ENCODE measurements at regions not wholly inside any gene's neighbourhood (a gene's known extent, or its start where the extent isn't known, plus 50 kb on each side); places are given as distances from the start of the nearest gene placed in this dataset.
"Not testable (repeated sequence)": the region's sequence is repeated elsewhere in the genome, so short reads cannot be mapped to it uniquely, and the experiment has no call there.

DNA sequence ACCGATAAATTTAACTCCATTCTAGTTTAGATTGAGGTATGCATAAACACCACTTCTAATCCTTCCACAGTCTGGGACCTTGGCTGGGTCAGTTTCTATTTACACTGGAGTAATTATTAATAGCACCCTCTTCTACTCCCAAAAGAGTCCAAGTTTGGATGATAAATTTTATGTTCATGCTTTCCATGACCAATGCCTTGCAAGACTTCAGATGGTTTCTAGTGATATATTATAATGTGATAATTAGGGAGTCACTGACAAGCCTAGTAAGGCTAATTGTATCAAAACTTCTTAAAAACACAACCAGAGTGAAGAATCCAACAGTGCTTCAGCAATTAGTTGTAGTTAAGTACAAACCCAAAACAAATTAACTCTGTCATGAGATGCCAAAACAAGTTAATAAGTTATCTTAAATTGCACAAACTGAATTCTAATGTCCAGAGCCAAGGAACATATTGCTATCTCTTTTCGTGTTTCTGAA lies 489.6 kb downstream of the TTLL7 start:
- no peaks in the 10 kb centered on the region for H3K36me3 ChIP-seq (replicated peaks)
- H3K4me1 ChIP-seq, result peaks cover 17% of the 10 kb centered on the region
- H3K4me3 ChIP-seq, result no peak overlapping the region
- no peaks in the 10 kb centered on the region for H3K27me3 ChIP-seq (ENCODE audit: low read depth)
- H3K9me3 ChIP-seq, result no peaks in the 10 kb centered on the region
- no peak for DNase-seq (ENCODE audit: low spot score in 2 of 2)
- in situ Hi-C loops (cut with MboI; ENCODE audit: low sequenced_read_pairs), result no loop called here

GRCh38 chr1:83508485-83509151 lies 490.3 kb downstream of the TTLL7 start:
- H3K27me3 ChIP-seq (ENCODE audit: low read depth), result no peaks in the 10 kb centered on the region
- in situ Hi-C loops (cut with MboI; ENCODE audit: low sequenced_read_pairs), result no loop called here
- H3K36me3 ChIP-seq (replicated peaks), result no peaks in the 10 kb centered on the region
- no peak for DNase-seq (ENCODE audit: low spot score in 2 of 2)
- H3K4me1 ChIP-seq, result peaks cover 16% of the 10 kb centered on the region
- no peak overlapping the region for H3K4me3 ChIP-seq
- no peaks in the 10 kb centered on the region for H3K9me3 ChIP-seq

- Histone ChIP-seq H3K4me1 (no peaks in the 10 kb centered on the region), H3K4me3 (no peak overlapping the region), H3K9me3 (no peaks in the 10 kb centered on the region), H3K27me3 (ENCODE audit: low read depth) (no peaks in the 10 kb centered on the region), H3K36me3 (replicated peaks) (no peaks in the 10 kb centered on the region)
- in situ Hi-C loops (cut with MboI; ENCODE audit: low sequenced_read_pairs), result no loop called here
- DNase-seq (ENCODE audit: low spot score in 2 of 2), result no peak
These were observed 493.8 kb downstream of the TTLL7 start for GRCh38 chr1:83505148-83505547.

- in situ Hi-C loops (cut with MboI; ENCODE audit: low sequenced_read_pairs), result no loop called here
- no peak for DNase-seq (ENCODE audit: low spot score in 2 of 2)
- Histone ChIP-seq H3K27me3 (ENCODE audit: low read depth) (no peaks in the 10 kb centered on the region), H3K4me3 (no peak overlapping the region), H3K4me1 (no peaks in the 10 kb centered on the region), H3K36me3 (replicated peaks) (no peaks in the 10 kb centered on the region), H3K9me3 (no peaks in the 10 kb centered on the region)
These were observed 495.8 kb downstream of the TTLL7 start for GRCh38 chr1:83503153-83503552.

- Histone ChIP-seq H3K4me1 (no peaks in the 10 kb centered on the region), H3K4me3 (no peak overlapping the region), H3K36me3 (replicated peaks) (no peaks in the 10 kb centered on the region), H3K27me3 (ENCODE audit: low read depth) (no peaks in the 10 kb centered on the region), H3K9me3 (no peaks in the 10 kb centered on the region)
- in situ Hi-C loops (cut with MboI; ENCODE audit: low sequenced_read_pairs), result no loop called here
- no peak for DNase-seq (ENCODE audit: low spot score in 2 of 2)
These were observed 497.8 kb downstream of the TTLL7 start for GRCh38 chr1:83500987-83501591.

DNA sequence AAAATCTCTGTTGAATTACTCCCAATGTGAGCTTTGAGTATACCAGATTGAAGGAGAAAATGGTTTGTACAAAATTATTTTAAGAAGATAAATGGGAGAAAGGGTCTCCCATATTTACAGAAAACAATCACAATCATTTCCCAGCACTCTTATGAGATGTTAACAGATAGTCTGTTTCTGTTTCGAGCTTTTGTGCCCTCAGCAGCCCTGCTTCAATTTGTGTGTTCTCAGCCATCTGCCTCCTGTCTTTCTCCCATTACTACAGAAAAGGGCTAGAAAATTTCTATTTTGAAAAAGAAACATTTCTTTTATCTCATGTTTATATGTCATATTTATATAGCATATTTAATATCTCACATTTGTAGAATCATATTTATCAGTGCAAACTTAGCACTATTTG lies 498.4 kb downstream of the TTLL7 start:
- Histone ChIP-seq H3K4me3 (no peak overlapping the region), H3K9me3 (no peaks in the 10 kb centered on the region), H3K27me3 (ENCODE audit: low read depth) (no peaks in the 10 kb centered on the region), H3K4me1 (no peaks in the 10 kb centered on the region), H3K36me3 (replicated peaks) (no peaks in the 10 kb centered on the region)
- in situ Hi-C loops (cut with MboI; ENCODE audit: low sequenced_read_pairs), result no loop called here
- no peak for DNase-seq (ENCODE audit: low spot score in 2 of 2)

DNA sequence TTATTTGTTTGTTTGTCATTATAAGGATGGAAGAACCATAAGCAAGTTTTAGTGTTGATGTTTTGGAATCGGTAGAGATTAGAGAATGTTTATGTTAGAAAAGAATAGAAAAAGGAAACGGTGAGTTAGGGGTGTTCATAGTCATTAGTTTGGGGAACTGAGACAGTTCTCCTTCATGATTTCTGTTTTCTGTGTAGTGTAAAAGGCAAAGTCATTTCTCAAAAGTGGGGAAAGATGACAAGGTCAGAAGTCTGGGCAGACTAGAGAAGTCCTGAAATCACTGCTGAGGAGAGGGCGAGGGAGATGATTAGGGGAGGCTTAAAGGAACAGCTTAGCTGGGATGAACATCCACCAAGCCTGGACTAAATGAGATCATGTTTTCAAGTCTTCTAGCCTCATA lies 498.9 kb downstream of the TTLL7 start:
- H3K9me3 ChIP-seq, result no peaks in the 10 kb centered on the region
- H3K27me3 ChIP-seq (ENCODE audit: low read depth), result no peaks in the 10 kb centered on the region
- no peak overlapping the region for H3K4me3 ChIP-seq
- in situ Hi-C loops (cut with MboI; ENCODE audit: low sequenced_read_pairs), result no loop called here
- H3K36me3 ChIP-seq (replicated peaks), result no peaks in the 10 kb centered on the region
- no peak for DNase-seq (ENCODE audit: low spot score in 2 of 2)
- no peaks in the 10 kb centered on the region for H3K4me1 ChIP-seq

GRCh38 chr1:83497563-83497962 lies 501.4 kb downstream of the TTLL7 start:
- Histone ChIP-seq H3K27me3 (ENCODE audit: low read depth) (no peaks in the 10 kb centered on the region), H3K36me3 (replicated peaks) (no peaks in the 10 kb centered on the region), H3K4me3 (no peak overlapping the region), H3K4me1 (no peaks in the 10 kb centered on the region), H3K9me3 (no peaks in the 10 kb centered on the region)
- DNase-seq (ENCODE audit: low spot score in 2 of 2), result no peak
- in situ Hi-C loops (cut with MboI; ENCODE audit: low sequenced_read_pairs), result no loop called here

GRCh38 chr1:83495560-83495959 lies 503.4 kb downstream of the TTLL7 start:
- H3K36me3 ChIP-seq (replicated peaks), result no peaks in the 10 kb centered on the region
- H3K27me3 ChIP-seq (ENCODE audit: low read depth), result no peaks in the 10 kb centered on the region
- H3K9me3 ChIP-seq, result no peaks in the 10 kb centered on the region
- no peak overlapping the region for H3K4me3 ChIP-seq
- in situ Hi-C loops (cut with MboI; ENCODE audit: low sequenced_read_pairs), result no loop called here
- H3K4me1 ChIP-seq, result no peaks in the 10 kb centered on the region
- no peak for DNase-seq (ENCODE audit: low spot score in 2 of 2)

DNA sequence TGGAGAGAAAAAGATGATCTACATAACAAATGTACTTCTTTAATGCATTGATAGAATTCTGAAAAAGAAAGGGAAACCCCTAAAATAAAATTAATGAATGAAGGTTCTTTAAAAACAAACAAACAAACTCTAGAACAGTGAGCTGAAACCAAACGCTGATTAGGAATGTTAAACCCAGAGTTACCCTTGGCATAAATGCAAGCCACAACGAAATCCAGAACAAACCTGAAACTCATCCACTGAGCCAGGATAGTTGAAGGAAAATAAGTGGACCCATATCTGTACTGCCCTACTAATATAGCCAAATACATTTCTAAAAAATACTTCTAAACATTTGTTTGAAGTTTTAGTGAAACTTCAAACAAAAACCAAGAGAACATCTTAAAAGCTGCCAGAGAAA lies 505.3 kb downstream of the TTLL7 start:
- no peaks in the 10 kb centered on the region for H3K27me3 ChIP-seq (ENCODE audit: low read depth)

DNA sequence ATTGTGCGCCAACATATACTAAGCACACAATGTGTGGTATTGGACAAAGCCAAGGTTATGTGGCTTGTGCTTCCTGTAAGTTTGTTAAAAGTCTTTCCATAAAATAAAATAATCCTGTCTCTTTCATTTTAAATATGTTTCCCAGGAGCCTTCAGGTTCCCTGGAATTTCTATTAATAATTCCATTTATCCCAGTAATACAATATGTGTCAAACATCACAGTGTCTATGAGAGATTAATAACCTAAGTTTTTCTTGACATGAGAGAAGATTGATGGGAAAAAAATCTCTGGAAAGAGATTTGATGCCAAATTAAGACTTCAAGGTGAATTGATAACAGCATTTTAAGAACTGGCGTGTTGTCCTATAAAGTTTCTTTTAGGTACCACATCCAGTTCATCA lies 507.0 kb downstream of the TTLL7 start:
- DNase-seq (ENCODE audit: low spot score in 2 of 2), result no peak
- Histone ChIP-seq H3K4me1 (no peaks in the 10 kb centered on the region), H3K9me3 (no peaks in the 10 kb centered on the region), H3K4me3 (no peak overlapping the region), H3K36me3 (replicated peaks) (no peaks in the 10 kb centered on the region), H3K27me3 (ENCODE audit: low read depth) (no peaks in the 10 kb centered on the region)
- in situ Hi-C loops (cut with MboI; ENCODE audit: low sequenced_read_pairs), result no loop called here

More for the DNA sequence above, 505.3 kb downstream of the TTLL7 start:
- in situ Hi-C loops (cut with MboI; ENCODE audit: low sequenced_read_pairs), result no loop called here
- Histone ChIP-seq H3K36me3 (replicated peaks) (no peaks in the 10 kb centered on the region), H3K4me1 (no peaks in the 10 kb centered on the region), H3K9me3 (no peaks in the 10 kb centered on the region), H3K4me3 (no peak overlapping the region)
- DNase-seq (ENCODE audit: low spot score in 2 of 2), result no peak

GRCh38 chr1:83490988-83491387 lies 507.9 kb downstream of the TTLL7 start:
- H3K4me3 ChIP-seq, result no peak overlapping the region
- H3K9me3 ChIP-seq, result no peaks in the 10 kb centered on the region
- H3K36me3 ChIP-seq (replicated peaks), result no peaks in the 10 kb centered on the region
- no peaks in the 10 kb centered on the region for H3K4me1 ChIP-seq
- in situ Hi-C loops (cut with MboI; ENCODE audit: low sequenced_read_pairs), result no loop called here
- H3K27me3 ChIP-seq (ENCODE audit: low read depth), result no peaks in the 10 kb centered on the region
- no peak for DNase-seq (ENCODE audit: low spot score in 2 of 2)

GRCh38 chr1:83488105-83488504 lies 510.8 kb downstream of the TTLL7 start:
- DNase-seq (ENCODE audit: low spot score in 2 of 2); H3K4me1 ChIP-seq; H3K4me3 ChIP-seq; in situ Hi-C loops (cut with MboI; ENCODE audit: low sequenced_read_pairs); H3K36me3 ChIP-seq (replicated peaks); H3K9me3 ChIP-seq; H3K27me3 ChIP-seq (ENCODE audit: low read depth): not testable (repeated sequence)

DNA sequence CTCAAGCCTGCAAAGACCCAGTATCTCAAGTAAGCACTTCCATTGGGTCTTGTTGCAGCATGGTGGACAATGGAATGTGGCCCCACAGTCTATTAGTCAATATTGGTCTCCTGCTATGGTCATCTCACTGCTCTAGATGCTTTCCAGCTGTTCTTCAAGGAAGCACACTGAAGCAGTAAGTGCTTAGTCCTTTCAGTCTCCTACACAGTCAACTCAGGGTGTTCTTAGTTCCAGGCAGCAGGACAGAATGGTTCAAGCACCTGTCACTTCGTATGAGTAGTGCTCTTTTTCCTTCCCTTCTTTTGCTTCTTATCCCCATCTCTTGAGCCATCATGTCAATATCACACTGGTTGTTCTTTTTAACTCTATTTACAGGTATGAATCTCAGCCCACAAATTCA lies 511.5 kb downstream of the TTLL7 start:
- H3K9me3 ChIP-seq; H3K4me1 ChIP-seq; H3K36me3 ChIP-seq (replicated peaks); DNase-seq (ENCODE audit: low spot score in 2 of 2); H3K4me3 ChIP-seq; H3K27me3 ChIP-seq (ENCODE audit: low read depth); in situ Hi-C loops (cut with MboI; ENCODE audit: low sequenced_read_pairs): not testable (repeated sequence)
